ENCODE measurements at regions not wholly inside any gene's neighbourhood (a gene's known extent, or its start where the extent isn't known, plus 50 kb on each side); places are given as distances from the start of the nearest gene placed in this dataset.

DNA sequence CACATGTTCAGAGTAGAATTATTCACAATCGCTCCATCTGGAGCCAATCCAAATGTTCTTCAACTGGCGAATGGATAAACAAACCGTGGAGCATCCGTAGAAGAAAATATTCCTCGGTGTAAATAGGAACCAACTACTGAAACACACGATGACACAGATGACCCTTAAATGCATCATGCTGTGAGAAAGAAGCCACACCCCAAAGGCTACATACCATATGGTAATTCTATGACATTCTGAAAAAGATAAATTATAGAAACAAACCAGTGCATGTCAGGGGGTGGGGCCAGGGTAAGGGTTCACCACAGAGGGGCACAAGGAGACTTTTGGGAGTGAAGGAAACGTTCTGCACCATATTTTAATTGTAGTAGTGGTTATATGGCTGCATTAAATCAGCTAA, 312.2 kb upstream of the SMIM21 start:
- no peak for TF ChIP-seq SP1 (IDR thresholded peaks at IDR 0.05)
- no peak for TF ChIP-seq FOXM1 (IDR thresholded peaks at IDR 0.05; ENCODE audit: borderline replicate concordance)
- TF ChIP-seq ZNF384 (IDR thresholded peaks at IDR 0.05): no peak
- no peak for TF ChIP-seq SUZ12 (IDR thresholded peaks at IDR 0.05)
- no peak for TF ChIP-seq CTBP1 (IDR thresholded peaks at IDR 0.05; ENCODE audit: borderline replicate concordance)
- no peak for TF ChIP-seq HDGF (IDR thresholded peaks at IDR 0.05; ENCODE audit: borderline replicate concordance)
- no peak for TF ChIP-seq FOXK2 (IDR thresholded peaks at IDR 0.05)
- no peak for TF ChIP-seq BHLHE40 (IDR thresholded peaks at IDR 0.05; ENCODE audit: borderline replicate concordance)
- TF ChIP-seq NFRKB (IDR thresholded peaks at IDR 0.05): no peak
- no peak for TF ChIP-seq TARDBP (IDR thresholded peaks at IDR 0.05)
- TF ChIP-seq FOXA1 (IDR thresholded peaks at IDR 0.05): no peak
- no peak for TF ChIP-seq ARNT (IDR thresholded peaks at IDR 0.05)
- no peak for TF ChIP-seq ELF4 (IDR thresholded peaks at IDR 0.05)
- TF ChIP-seq PKNOX1 (IDR thresholded peaks at IDR 0.05): no peak
